Skin epidermis (tissue), 12 donors: ENCODE measurements at regions not wholly inside any gene's neighbourhood (a gene's known extent, or its start where the extent isn't known, plus 50 kb on each side); places are given as distances from the start of the nearest gene placed in this dataset.
"Not testable (repeated sequence)": the region's sequence is repeated elsewhere in the genome, so short reads cannot be mapped to it uniquely, and the experiment has no call there.

Source experiments
- H3K27ac ChIP-seq, 21 experiments: fragments of 200-600 bp; sonication (generic) in 11 of 21; one replicate each; pipeline ENCODE4 v1.5.0; 2020; ENCODE audit warnings: mild to moderate bottlenecking in 3 of 21, inconsistent platforms in 2 of 21, moderate library complexity in 2 of 21
- H3K4me3 ChIP-seq, 7 experiments: fragments of 200-600 bp; sonication (generic) in 2 of 7; one replicate each; pipeline ENCODE4 v1.5.0; 2020; ENCODE audit warnings: inconsistent platforms in 2 of 7, mild to moderate bottlenecking in 2 of 7, moderate library complexity in 1 of 7

- H3K27ac ChIP-seq: no peak overlapping the region
- H3K4me3 ChIP-seq: no peak overlapping the region
These were observed 1466.0 kb downstream of the CDH11 start for GRCh38 chr16:63655846-63656245.

- no peak overlapping the region for H3K4me3 ChIP-seq
- no peak overlapping the region for H3K27ac ChIP-seq
These were observed 1468.6 kb downstream of the CDH11 start for GRCh38 chr16:63653044-63653839.

GRCh38 chr16:63652091-63652490 lies 1469.8 kb downstream of the CDH11 start:
- Histone ChIP-seq H3K4me3 (no peak overlapping the region), H3K27ac (no peak overlapping the region)

GRCh38 chr16:63650550-63650949 lies 1471.3 kb downstream of the CDH11 start:
- no peak overlapping the region for H3K27ac ChIP-seq
- H3K4me3 ChIP-seq: no peak overlapping the region

GRCh38 chr16:63633706-63634445 lies 1488.0 kb downstream of the CDH11 start:
- H3K4me3 ChIP-seq, H3K27ac ChIP-seq: not testable (repeated sequence)

- Histone ChIP-seq H3K27ac (no peak overlapping the region), H3K4me3 (no peak overlapping the region)
These were observed 1492.6 kb downstream of the CDH11 start for GRCh38 chr16:63629272-63629671.

GRCh38 chr16:63628812-63629211 lies 1493.1 kb downstream of the CDH11 start:
- H3K4me3 ChIP-seq: no peak overlapping the region
- H3K27ac ChIP-seq: no peak overlapping the region

GRCh38 chr16:63625126-63625525 lies 1496.7 kb downstream of the CDH11 start:
- Histone ChIP-seq H3K4me3 (no peak overlapping the region), H3K27ac (no peak overlapping the region)

GRCh38 chr16:63623551-63624039 lies 1498.3 kb downstream of the CDH11 start:
- Histone ChIP-seq H3K4me3 (no peak overlapping the region), H3K27ac (no peak overlapping the region)

GRCh38 chr16:63618896-63619485 lies 1502.9 kb downstream of the CDH11 start:
- H3K27ac ChIP-seq: no peak overlapping the region
- H3K4me3 ChIP-seq: no peak overlapping the region

GRCh38 chr16:63617990-63618763 lies 1503.7 kb downstream of the CDH11 start:
- H3K4me3 ChIP-seq: peak overlapping the region; percentile 32 to 54 (median 44)
- peak overlapping the region in 2 of 21 experiments; percentile 43 to 55 for H3K27ac ChIP-seq

GRCh38 chr16:63617047-63617989 lies 1504.5 kb downstream of the CDH11 start:
- Histone ChIP-seq H3K4me3 (peak overlapping the region; percentile 32 to 54 (median 44)), H3K27ac (peak overlapping the region in 4 of 21 experiments; percentile 23 to 55 (median 36))

GRCh38 chr16:63614429-63614828 lies 1507.4 kb downstream of the CDH11 start:
- Histone ChIP-seq H3K4me3 (no peak overlapping the region), H3K27ac (no peak overlapping the region)

GRCh38 chr16:63613701-63614100 lies 1508.2 kb downstream of the CDH11 start:
- H3K27ac ChIP-seq: no peak overlapping the region
- H3K4me3 ChIP-seq: no peak overlapping the region

GRCh38 chr16:63612462-63613227 lies 1509.2 kb downstream of the CDH11 start:
- Histone ChIP-seq H3K4me3 (no peak overlapping the region), H3K27ac (no peak overlapping the region)

- H3K27ac ChIP-seq: no peak overlapping the region
- no peak overlapping the region for H3K4me3 ChIP-seq
These were observed 1515.1 kb downstream of the CDH11 start for GRCh38 chr16:63606778-63607177.

- Histone ChIP-seq H3K4me3 (no peak overlapping the region), H3K27ac (no peak overlapping the region)
These were observed 1519.5 kb downstream of the CDH11 start for GRCh38 chr16:63602206-63602927.
